ENCODE measurements at regions not wholly inside any gene's neighbourhood (a gene's known extent, or its start where the extent isn't known, plus 50 kb on each side); places are given as distances from the start of the nearest gene placed in this dataset.

DNA sequence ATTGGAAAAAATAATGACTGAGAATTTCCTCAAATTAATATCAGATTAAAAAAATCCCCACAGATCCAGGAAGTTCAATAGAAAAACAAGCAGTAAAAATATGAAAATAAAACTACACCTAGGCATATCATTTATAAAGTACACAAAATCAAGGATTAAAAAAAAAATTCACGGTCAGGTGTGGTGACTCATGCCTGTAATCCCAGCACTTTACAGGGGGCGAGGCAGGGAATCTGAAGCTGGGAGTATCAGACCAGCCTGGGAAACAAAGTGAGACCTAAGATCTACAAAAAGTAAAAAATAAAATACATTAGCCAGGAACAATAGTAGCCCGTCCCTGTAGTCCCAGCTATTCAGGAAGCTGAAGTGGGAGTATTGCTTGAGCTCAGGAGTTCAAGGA lies 778.3 kb upstream of the ALCAM start:
- H3K4me1 Mint-ChIP-seq (ENCODE audit: low read depth) = peaks cover 1% of the 10 kb centered on the region

DNA sequence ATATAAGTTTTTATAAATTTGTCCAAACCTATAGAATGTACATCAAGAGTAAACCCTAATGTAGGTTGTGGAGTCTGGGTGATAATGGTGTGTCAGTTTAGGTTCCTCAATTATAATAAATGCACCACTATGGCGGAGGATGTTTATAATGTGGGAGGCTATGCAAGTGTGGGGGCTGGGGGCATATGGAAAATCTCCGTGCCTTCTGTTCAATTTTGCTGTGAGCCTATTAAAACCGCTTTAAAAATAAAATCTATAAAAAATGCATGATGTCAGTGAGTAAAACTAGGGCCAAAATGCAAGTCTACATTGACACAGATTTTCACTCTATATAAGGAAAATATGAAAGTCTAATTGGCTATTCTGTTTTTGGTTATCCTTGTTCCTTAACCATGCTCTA lies 774.9 kb upstream of the ALCAM start:
- no peak for DNase-seq
- H3K9me3 Mint-ChIP-seq = no peaks in the 10 kb centered on the region
- H3K36me3 Mint-ChIP-seq (ENCODE audit: low read depth) = no peaks in the 10 kb centered on the region
- peaks cover 1% of the 10 kb centered on the region for H3K4me1 Mint-ChIP-seq (ENCODE audit: low read depth)
- no peak overlapping the region for H3K4me3 Mint-ChIP-seq
- no peak overlapping the region for H3K27ac Mint-ChIP-seq
- H3K27me3 Mint-ChIP-seq = no peaks in the 10 kb centered on the region

More for the DNA sequence above, 778.3 kb upstream of the ALCAM start:
- Mint-ChIP-seq H3K27me3 (peaks cover 5% of the 10 kb centered on the region), H3K27ac (no peak overlapping the region), H3K4me3 (no peak overlapping the region), H3K36me3 (ENCODE audit: low read depth) (no peaks in the 10 kb centered on the region), H3K9me3 (no peaks in the 10 kb centered on the region)
- no peak for DNase-seq

DNA sequence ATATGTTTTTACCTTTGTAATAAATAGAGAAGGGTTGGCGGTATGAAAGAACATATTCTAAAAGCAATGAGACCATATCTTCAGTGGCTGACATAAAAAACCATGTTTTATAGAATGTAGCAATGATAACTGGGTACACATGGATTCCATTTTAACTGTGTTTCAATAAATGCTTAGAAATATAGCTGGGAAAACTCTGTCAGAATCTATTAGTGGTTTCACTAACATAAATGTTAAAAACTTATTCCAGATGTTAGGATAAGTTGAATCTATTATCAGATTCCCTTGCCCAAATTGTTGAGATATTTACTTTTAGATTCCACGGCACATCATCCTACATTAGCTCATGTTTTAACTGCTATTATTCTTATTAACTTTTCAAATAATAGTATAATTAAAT lies 772.2 kb upstream of the ALCAM start:
- Mint-ChIP-seq H3K27me3 (no peaks in the 10 kb centered on the region), H3K36me3 (ENCODE audit: low read depth) (no peaks in the 10 kb centered on the region), H3K9me3 (no peaks in the 10 kb centered on the region), H3K27ac (no peak overlapping the region), H3K4me3 (no peak overlapping the region), H3K4me1 (ENCODE audit: low read depth) (peaks cover 1% of the 10 kb centered on the region)
- no peak for DNase-seq

DNA sequence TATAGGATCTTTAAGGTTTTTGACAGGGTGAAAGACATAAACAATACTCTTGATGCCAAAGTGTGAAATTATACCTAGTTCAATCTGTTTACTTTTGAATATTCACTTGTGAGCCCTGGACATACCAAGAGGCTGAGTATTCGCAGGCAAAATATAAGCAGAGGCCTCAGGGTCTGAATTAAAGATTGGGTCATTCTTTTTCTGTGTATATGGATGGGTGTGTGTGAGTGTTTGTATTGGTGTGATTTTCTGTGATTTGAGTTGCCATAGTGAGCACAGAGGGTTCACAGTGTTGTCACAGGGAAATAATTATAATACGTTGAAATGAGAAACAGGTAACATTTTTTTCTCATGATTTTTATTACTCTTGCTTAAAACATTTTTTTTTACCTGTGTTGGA lies 770.7 kb upstream of the ALCAM start:
- no peak for DNase-seq
- Mint-ChIP-seq H3K4me3 (no peak overlapping the region), H3K9me3 (no peaks in the 10 kb centered on the region), H3K27me3 (no peaks in the 10 kb centered on the region), H3K27ac (no peak overlapping the region), H3K36me3 (ENCODE audit: low read depth) (no peaks in the 10 kb centered on the region), H3K4me1 (ENCODE audit: low read depth) (peaks cover 1% of the 10 kb centered on the region)

DNA sequence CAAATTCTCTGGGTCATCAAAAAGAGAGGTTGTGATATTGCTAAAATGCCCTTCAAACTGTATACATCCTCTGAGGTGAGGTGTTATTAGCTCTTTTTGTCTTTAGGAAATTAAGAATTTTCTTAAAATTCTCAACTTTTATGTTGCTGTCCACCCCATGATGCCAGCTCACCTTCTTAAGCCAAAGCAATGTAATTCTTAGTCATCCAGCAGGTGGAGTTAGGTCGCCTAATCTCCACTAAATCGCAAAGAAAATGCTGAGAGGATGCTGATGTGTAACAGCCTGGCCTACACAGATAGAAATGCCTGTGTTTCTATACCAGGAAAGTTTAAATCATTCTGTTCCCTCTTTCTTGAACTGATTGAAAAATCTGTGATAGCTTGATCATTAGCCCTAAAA lies 770.2 kb upstream of the ALCAM start:
- Mint-ChIP-seq H3K4me3 (no peak overlapping the region), H3K27me3 (no peaks in the 10 kb centered on the region), H3K9me3 (no peaks in the 10 kb centered on the region), H3K4me1 (ENCODE audit: low read depth) (peaks cover 1% of the 10 kb centered on the region), H3K27ac (no peak overlapping the region), H3K36me3 (ENCODE audit: low read depth) (no peaks in the 10 kb centered on the region)
- no peak for DNase-seq

DNA sequence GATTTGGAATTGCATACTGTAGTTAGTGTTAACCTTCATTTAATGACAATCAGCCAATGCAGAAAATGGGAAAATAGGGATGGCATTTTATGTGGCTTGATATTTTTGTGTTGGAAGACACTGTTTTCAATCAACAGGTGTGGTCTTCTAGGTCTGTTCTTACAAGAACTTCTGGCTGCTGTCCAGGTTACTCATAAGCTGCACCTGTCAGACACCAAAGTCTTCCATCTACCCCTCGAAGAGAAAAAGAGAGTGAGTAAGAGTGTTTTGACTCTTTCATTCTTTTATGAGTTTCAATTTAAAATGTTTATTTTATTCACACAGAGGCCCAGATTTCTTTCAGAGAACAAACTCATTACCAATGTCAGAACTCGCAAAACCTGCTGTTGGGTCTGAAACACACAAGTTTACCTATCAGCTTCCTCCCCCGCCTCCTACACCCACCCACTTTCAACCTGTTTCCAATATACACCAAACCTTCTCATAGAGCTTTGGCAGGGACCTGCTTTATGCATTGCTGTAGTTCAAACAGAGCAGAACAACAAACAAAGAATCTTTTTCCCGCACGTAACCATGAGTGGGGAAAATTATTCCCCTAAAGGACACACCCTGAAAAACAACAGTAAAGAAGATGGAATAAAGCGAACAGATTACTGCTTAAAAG lies 767.7 kb upstream of the ALCAM start:
- Mint-ChIP-seq H3K27ac (no peak overlapping the region), H3K4me3 (no peak overlapping the region), H3K36me3 (ENCODE audit: low read depth) (no peaks in the 10 kb centered on the region), H3K4me1 (ENCODE audit: low read depth) (no peaks in the 10 kb centered on the region), H3K27me3 (no peaks in the 10 kb centered on the region), H3K9me3 (no peaks in the 10 kb centered on the region)
- no peak for DNase-seq

DNA sequence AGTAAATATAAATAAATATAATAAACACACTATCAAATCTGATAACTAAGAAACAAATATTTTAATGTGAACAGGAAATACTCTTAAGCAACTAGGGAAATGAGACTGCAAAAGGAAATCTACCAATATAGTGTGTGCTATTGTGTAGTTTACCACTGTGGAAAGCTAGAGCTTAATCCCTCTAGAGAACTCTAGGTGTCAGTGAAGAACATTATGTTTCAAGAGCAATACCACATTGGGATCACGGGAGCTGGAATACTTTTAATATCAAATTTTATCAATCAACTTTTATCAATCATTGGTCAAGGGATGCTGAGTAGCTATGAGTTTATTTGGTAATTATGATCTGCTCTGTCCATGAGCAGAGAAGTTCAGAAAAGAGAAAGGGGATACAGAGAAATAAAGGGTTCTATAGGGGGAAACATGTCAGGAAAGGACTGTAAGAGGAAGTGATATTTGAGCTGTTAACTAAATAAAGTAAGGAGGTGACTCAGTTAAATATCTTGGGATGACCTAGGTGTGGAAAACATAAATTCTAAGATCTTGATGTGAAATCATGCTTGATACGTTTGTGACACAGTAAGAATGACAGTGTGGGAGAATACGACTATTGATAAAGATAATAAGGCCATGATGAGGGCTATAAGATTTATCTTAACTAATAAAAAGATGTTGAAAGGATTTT lies 762.2 kb upstream of the ALCAM start:
- no peaks in the 10 kb centered on the region for H3K4me1 Mint-ChIP-seq (ENCODE audit: low read depth)
- peaks cover 10% of the 10 kb centered on the region for H3K27me3 Mint-ChIP-seq

DNA sequence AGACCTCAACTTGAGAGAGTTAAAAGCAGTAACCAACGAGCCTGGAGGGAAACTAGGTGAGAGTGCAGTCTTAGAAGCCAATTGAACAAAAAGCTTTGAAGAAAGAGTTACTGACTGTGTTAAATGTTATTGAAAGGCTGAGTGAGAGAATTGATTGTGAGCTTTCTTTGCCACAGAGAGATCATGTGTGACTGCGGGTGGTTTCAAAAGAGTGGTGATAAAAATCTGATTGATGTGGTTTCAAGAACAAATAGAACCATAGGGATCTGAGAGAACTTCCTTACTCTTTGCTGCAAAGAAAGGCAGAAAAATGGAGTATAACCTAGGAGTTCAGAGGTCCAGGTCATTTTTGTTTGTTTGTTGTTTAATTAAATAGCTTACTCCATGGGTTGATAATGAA lies 759.9 kb upstream of the ALCAM start:
- H3K27ac Mint-ChIP-seq = no peak overlapping the region
- no peaks in the 10 kb centered on the region for H3K4me1 Mint-ChIP-seq (ENCODE audit: low read depth)
- no peaks in the 10 kb centered on the region for H3K9me3 Mint-ChIP-seq
- H3K36me3 Mint-ChIP-seq (ENCODE audit: low read depth) = no peaks in the 10 kb centered on the region
- no peak for DNase-seq
- H3K27me3 Mint-ChIP-seq = peaks cover 10% of the 10 kb centered on the region
- H3K4me3 Mint-ChIP-seq = no peak overlapping the region

More for the DNA sequence above, 762.2 kb upstream of the ALCAM start:
- Mint-ChIP-seq H3K36me3 (ENCODE audit: low read depth) (no peaks in the 10 kb centered on the region), H3K9me3 (no peaks in the 10 kb centered on the region), H3K4me3 (no peak overlapping the region), H3K27ac (no peak overlapping the region)
- DNase-seq = no peak

DNA sequence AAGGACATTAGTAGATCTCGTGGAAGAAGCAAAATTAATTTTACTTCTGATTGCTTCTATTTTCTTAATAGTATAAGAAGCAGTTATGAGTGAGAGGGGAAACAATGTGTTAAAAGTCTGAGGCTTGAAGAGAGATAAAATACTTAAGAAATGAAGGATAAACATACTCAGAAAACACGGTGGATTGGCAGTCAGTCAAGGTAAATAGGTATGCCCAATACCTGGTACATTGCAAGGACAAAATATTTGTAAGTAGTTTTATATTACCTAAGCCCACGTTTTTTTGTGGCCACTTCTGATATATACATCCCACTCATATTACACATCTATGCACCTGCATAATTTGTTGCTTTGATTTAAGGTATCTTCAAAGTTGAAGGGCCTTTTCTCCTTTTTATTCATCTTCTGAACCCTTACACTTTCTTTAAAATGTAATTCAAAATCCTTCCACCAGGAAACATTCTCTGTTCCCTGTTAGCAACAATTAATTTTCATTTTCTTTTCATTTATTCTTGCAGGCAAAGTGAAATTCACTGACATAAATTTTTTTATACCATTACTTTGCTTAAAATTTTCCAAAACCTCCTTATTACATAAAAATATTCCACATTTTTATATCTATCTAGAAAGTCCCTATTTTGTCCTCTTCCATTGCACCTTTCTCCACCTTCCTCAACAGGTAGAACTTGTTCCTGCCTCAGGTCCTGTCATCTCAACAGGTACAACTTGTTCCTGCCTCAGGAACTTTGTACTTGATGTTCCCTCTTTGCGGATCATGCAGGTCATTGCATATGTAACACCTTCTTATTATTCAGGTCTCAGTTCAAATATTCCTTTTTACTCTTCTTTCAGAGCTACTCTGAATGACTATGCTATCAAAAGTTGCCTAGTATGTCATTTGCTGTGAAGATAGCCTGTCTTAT lies 755.7 kb upstream of the ALCAM start:
- H3K36me3 Mint-ChIP-seq (ENCODE audit: low read depth) = no peaks in the 10 kb centered on the region
- DNase-seq = no peak
- H3K4me3 Mint-ChIP-seq = no peak overlapping the region
- H3K9me3 Mint-ChIP-seq = no peaks in the 10 kb centered on the region
- H3K27me3 Mint-ChIP-seq = peaks cover 6% of the 10 kb centered on the region
- H3K4me1 Mint-ChIP-seq (ENCODE audit: low read depth) = no peaks in the 10 kb centered on the region
- no peak overlapping the region for H3K27ac Mint-ChIP-seq

DNA sequence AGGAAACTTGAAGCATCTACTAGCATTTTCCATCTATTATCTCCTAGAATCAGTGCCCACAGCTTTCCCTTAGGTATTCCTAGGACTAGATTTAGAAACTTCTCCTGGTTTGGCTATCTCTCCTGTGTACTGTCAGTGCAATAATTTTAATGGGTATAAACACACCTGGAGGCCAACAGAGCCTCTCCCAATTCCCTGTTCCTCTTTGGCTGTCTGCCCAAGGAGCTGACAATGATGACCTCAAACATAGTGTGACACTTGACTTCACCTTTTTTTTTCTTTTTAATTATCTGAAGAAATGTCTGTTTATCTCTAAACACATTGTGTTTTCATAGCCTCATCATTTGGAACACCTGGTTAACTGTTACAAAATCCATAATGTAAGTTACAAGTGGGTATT lies 754.5 kb upstream of the ALCAM start:
- H3K9me3 Mint-ChIP-seq = no peaks in the 10 kb centered on the region
- no peak overlapping the region for H3K27ac Mint-ChIP-seq
- H3K36me3 Mint-ChIP-seq (ENCODE audit: low read depth) = no peaks in the 10 kb centered on the region
- H3K4me1 Mint-ChIP-seq (ENCODE audit: low read depth) = no peaks in the 10 kb centered on the region
- no peak overlapping the region for H3K4me3 Mint-ChIP-seq
- DNase-seq = no peak
- peaks cover 6% of the 10 kb centered on the region for H3K27me3 Mint-ChIP-seq

DNA sequence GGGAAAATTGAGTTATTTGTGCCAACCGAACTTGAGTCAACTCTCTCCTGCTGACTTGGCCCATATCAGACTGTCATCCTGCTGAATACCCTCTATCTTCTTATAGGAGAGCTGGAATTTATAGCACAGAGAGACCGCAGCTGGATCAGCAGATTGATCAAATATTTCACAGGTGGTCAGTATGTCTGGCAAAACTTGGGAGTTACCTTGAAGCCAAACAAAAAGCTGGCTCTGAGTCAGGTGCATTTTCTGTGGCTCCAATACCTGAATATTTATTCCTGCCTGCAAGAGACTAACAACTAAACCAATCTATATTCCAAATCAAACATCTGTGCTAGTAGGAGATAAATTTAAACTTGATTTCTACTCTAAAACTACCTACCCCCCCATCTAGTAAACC lies 752.1 kb upstream of the ALCAM start:
- Mint-ChIP-seq H3K36me3 (ENCODE audit: low read depth) (no peaks in the 10 kb centered on the region), H3K9me3 (no peaks in the 10 kb centered on the region), H3K4me1 (ENCODE audit: low read depth) (no peaks in the 10 kb centered on the region), H3K4me3 (no peak overlapping the region), H3K27me3 (no peaks in the 10 kb centered on the region), H3K27ac (no peak overlapping the region)
- no peak for DNase-seq

DNA sequence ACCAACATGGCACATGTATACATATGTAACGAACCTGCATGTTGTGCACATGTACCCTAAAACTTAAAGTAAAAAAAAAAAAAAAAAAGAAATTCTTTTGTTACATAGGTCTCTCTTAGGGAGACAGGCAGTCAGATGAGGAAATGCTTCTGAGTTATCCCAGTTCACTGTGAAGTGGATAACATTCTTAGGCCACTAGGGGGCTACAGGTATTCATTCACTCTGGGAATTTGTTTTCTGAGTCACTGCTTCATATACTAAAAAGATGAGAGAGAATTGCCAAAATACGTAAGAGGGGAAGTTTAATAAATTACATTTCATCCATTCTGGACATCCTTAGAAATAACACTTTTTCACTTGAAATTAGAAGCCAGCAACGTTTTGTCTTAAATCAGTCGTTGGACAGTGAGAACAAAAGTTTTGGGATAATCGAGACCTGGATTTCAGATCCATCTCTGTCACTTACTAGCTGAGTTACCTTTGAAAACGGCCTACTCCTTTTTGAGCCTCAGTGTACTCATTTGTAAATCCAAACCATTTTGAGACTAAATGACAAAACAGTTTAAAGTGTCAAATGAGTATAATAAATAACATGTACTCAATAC lies 738.4 kb upstream of the ALCAM start:
- no peaks in the 10 kb centered on the region for H3K27me3 Mint-ChIP-seq
- no peaks in the 10 kb centered on the region for H3K9me3 Mint-ChIP-seq
- no peaks in the 10 kb centered on the region for H3K4me1 Mint-ChIP-seq (ENCODE audit: low read depth)
- H3K4me3 Mint-ChIP-seq = no peak overlapping the region
- DNase-seq = no peak
- H3K27ac Mint-ChIP-seq = no peak overlapping the region
- H3K36me3 Mint-ChIP-seq (ENCODE audit: low read depth) = no peaks in the 10 kb centered on the region

DNA sequence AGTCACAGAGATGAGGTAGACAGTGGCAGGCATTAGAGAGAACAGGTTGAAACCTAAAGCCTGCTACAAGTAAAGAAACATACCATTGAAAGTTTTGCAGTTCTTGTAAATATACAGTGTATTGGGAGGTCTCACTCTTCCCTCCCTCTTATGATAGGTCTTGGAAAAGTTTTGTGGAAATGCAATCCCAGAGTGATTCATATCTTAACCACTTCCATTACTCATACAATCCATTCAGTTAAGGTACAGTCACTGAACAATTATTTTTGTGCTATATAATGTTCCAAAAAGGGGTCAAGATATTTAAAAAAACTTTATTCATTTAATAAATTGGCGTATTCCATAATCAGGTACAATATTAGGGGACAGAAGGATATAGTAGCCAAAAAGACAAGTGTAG lies 737.7 kb upstream of the ALCAM start:
- no peaks in the 10 kb centered on the region for H3K27me3 Mint-ChIP-seq
- H3K4me3 Mint-ChIP-seq = no peak overlapping the region
- H3K36me3 Mint-ChIP-seq (ENCODE audit: low read depth) = no peaks in the 10 kb centered on the region
- no peak for DNase-seq
- H3K27ac Mint-ChIP-seq = no peak overlapping the region
- H3K4me1 Mint-ChIP-seq (ENCODE audit: low read depth) = no peaks in the 10 kb centered on the region
- H3K9me3 Mint-ChIP-seq = no peaks in the 10 kb centered on the region

DNA sequence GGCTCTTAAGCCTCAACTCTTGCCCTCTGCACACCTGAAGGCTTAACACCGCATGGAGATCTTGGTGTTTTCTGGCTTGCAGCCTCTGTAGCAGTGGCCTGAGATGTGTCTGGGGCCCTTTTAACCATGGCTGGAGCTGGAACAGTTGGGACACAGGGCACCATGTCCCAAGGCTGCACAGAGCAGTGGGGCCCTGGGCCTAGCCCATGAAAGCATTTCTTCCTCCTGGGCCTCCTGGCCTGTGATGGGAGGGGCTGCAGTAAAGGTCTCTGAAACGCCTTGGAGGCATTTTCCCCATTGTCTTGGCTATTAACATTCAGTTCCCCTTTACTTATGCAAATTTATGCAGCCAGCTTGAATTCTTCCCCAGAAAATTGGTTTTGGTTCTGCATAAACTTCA lies 735.5 kb upstream of the ALCAM start:
- Mint-ChIP-seq H3K36me3 (ENCODE audit: low read depth) (no peaks in the 10 kb centered on the region), H3K27ac (no peak overlapping the region), H3K9me3 (no peaks in the 10 kb centered on the region), H3K4me3 (no peak overlapping the region), H3K27me3 (peaks cover 3% of the 10 kb centered on the region), H3K4me1 (ENCODE audit: low read depth) (no peaks in the 10 kb centered on the region)
- DNase-seq = no peak

Measured in activated T-cell treated with anti-CD3 and anti-CD28 coated beads, Interleukin-2, amount 50 U/mL, for 24 hours (primary cell).